ENCODE measurements at regions not wholly inside any gene's neighbourhood (a gene's known extent, or its start where the extent isn't known, plus 50 kb on each side); places are given as distances from the start of the nearest gene placed in this dataset.

- no peak for TF ChIP-seq CTCF (IDR thresholded peaks at IDR 0.05)
- no peak for TF ChIP-seq POLR2A (IDR thresholded peaks at IDR 0.05)
Measured at GRCh38 chr1:80448081-80448480, 1352.7 kb upstream of the ADGRL2 start.

Measured in adrenal gland (tissue), 5 donors.